GM23248 (cell line): ENCODE measurements at regions not wholly inside any gene's neighbourhood (a gene's known extent, or its start where the extent isn't known, plus 50 kb on each side); places are given as distances from the start of the nearest gene placed in this dataset.

Experiments
- DNase-seq: peaks from one replicate; pipeline ENCODE4 v3.0.0-alpha.2; 2015
- H2AFZ ChIP-seq: fragments of 200-600 bp; sonication (generic); 2 replicates; pipeline ENCODE4 v1.6.1; 2016; ENCODE audit warnings: antibody characterized with exemption
- H3F3A ChIP-seq: fragments of 200-600 bp; sonication (generic); 2 replicates; pipeline ENCODE4 v1.6.1; 2016; ENCODE audit warnings: mild to moderate bottlenecking, antibody characterized with exemption, mixed run types; ENCODE audit not compliant: insufficient read depth
- H3K27ac ChIP-seq: fragments of 200-600 bp; sonication (generic); 2 replicates; pipeline ENCODE4 v1.5.1; 2016; ENCODE audit warnings: mild to moderate bottlenecking
- H3K27me3 ChIP-seq: fragments of 200-600 bp; sonication (generic); replicated peaks from 2 replicates; pipeline ENCODE4 v1.6.1; 2016; ENCODE audit warnings: mild to moderate bottlenecking; ENCODE audit not compliant: insufficient read depth
- H3K36me3 ChIP-seq: fragments of 200-600 bp; sonication (generic); 2 replicates; pipeline ENCODE4 v1.6.1; 2016; ENCODE audit warnings: low read depth, mild to moderate bottlenecking
- H3K4me1 ChIP-seq: fragments of 200-600 bp; sonication (generic); 2 replicates; pipeline ENCODE4 v1.6.1; 2016; ENCODE audit warnings: mild to moderate bottlenecking; ENCODE audit not compliant: insufficient read depth
- H3K4me2 ChIP-seq: fragments of 200-600 bp; sonication (generic); one replicate; pipeline ENCODE4 v1.6.1; 2016; ENCODE audit warnings: mild to moderate bottlenecking; ENCODE audit not compliant: unreplicated experiment
- H3K4me3 ChIP-seq: fragments of 200-600 bp; sonication (generic); 2 replicates; pipeline ENCODE4 v1.5.1; 2016; ENCODE audit warnings: mild to moderate bottlenecking
- H3K79me2 ChIP-seq: fragments of 200-600 bp; sonication (generic); 2 replicates; pipeline ENCODE4 v1.6.1; 2016; ENCODE audit warnings: mild to moderate bottlenecking; ENCODE audit not compliant: insufficient read depth
- H3K9ac ChIP-seq: fragments of 200-600 bp; sonication (generic); 2 replicates; pipeline ENCODE4 v1.6.1; 2016; ENCODE audit warnings: mild to moderate bottlenecking
- H3K9me2 ChIP-seq: fragments of 200-600 bp; sonication (generic); 2 replicates; pipeline ENCODE4 v1.6.1; 2016; ENCODE audit warnings: mixed run types, mild to moderate bottlenecking, moderate library complexity; ENCODE audit not compliant: insufficient read depth
- H3K9me3 ChIP-seq: fragments of 200-600 bp; sonication (generic); one replicate; pipeline ENCODE4 v1.6.1; 2017; ENCODE audit warnings: low read depth
- H4K20me1 ChIP-seq: fragments of 200-600 bp; sonication (generic); 2 replicates; pipeline ENCODE4 v1.6.0; 2016; ENCODE audit not compliant: insufficient read depth
- EZH2 ChIP-seq: fragments of 200-600 bp; sonication (generic); IDR thresholded peaks from 2 replicates; pipeline ENCODE4 v1.6.1; 2018; ENCODE audit warnings: antibody characterized with exemption, mild to moderate bottlenecking; ENCODE audit not compliant: insufficient read depth, poor library complexity, severe bottlenecking
- EZH2phosphoT487 ChIP-seq: fragments of 200-600 bp; sonication (generic); IDR thresholded peaks from 2 replicates; pipeline ENCODE4 v1.6.1; 2018; ENCODE audit warnings: antibody characterized with exemption, moderate library complexity, mild to moderate bottlenecking, low read depth; ENCODE audit not compliant: insufficient read depth
- WGBS, 2 experiments: methylation state at CpG; one replicate each; pipeline ENCODE4 v1.1.6; 2015 to 2017; ENCODE audit warnings: low lambda C conversion rate in 2 of 2, low coverage in 1 of 2; ENCODE audit errors: missing lambda C conversion rate in 2 of 2; 5-methylcytosine and 5-hydroxymethylcytosine counted together
- in situ Hi-C: fragments of 300-500 bp; cut with MboI; formaldehyde crosslinking; loops from 2 replicates; pipeline ENCODE4 v1.15.0; 2020

GRCh38 chr11:15863411-15863810 lies 492.9 kb downstream of the SOX6 start:
- no peaks in the 10 kb centered on the region for H3K9me3 ChIP-seq
- no peaks in the 10 kb centered on the region for H3K27me3 ChIP-seq
- no peaks in the 10 kb centered on the region for H3K9me2 ChIP-seq
- TF ChIP-seq EZH2 = no peak
- no peak for TF ChIP-seq EZH2phosphoT487
- in situ Hi-C loops = no loop called here
- 10 to 15% methylated on average over 2 of the region's 2 CpGs for WGBS, 2 experiments
- H4K20me1 ChIP-seq = no peaks in the 10 kb centered on the region
- no peak overlapping the region for H3K4me2 ChIP-seq
- H3K36me3 ChIP-seq = no peaks in the 10 kb centered on the region
- no peak overlapping the region for H3K27ac ChIP-seq
- no peak overlapping the region for H3K9ac ChIP-seq
- no peaks in the 10 kb centered on the region for H3K4me1 ChIP-seq
- no peak overlapping the region for H2AFZ ChIP-seq
- DNase-seq = no peak
- H3K4me3 ChIP-seq = no peak overlapping the region
- no peaks in the 10 kb centered on the region for H3F3A ChIP-seq
- H3K79me2 ChIP-seq = no peaks in the 10 kb centered on the region

GRCh38 chr11:15864026-15864805 lies 492.1 kb downstream of the SOX6 start:
- H3K4me2 ChIP-seq = no peak overlapping the region
- H3K9ac ChIP-seq = no peak overlapping the region
- no peaks in the 10 kb centered on the region for H3K4me1 ChIP-seq
- H4K20me1 ChIP-seq = no peaks in the 10 kb centered on the region
- WGBS, 2 experiments = 22 to 24% methylated on average over 5 of the region's 5 CpGs
- H3K4me3 ChIP-seq = no peak overlapping the region
- no peaks in the 10 kb centered on the region for H3K36me3 ChIP-seq
- in situ Hi-C loops = no loop called here
- no peak for TF ChIP-seq EZH2
- no peak for TF ChIP-seq EZH2phosphoT487
- H3K27me3 ChIP-seq = no peaks in the 10 kb centered on the region
- H2AFZ ChIP-seq = no peak overlapping the region
- no peak overlapping the region for H3K27ac ChIP-seq
- no peaks in the 10 kb centered on the region for H3F3A ChIP-seq
- no peaks in the 10 kb centered on the region for H3K9me2 ChIP-seq
- H3K9me3 ChIP-seq = no peaks in the 10 kb centered on the region
- no peaks in the 10 kb centered on the region for H3K79me2 ChIP-seq
- DNase-seq = no peak

DNA sequence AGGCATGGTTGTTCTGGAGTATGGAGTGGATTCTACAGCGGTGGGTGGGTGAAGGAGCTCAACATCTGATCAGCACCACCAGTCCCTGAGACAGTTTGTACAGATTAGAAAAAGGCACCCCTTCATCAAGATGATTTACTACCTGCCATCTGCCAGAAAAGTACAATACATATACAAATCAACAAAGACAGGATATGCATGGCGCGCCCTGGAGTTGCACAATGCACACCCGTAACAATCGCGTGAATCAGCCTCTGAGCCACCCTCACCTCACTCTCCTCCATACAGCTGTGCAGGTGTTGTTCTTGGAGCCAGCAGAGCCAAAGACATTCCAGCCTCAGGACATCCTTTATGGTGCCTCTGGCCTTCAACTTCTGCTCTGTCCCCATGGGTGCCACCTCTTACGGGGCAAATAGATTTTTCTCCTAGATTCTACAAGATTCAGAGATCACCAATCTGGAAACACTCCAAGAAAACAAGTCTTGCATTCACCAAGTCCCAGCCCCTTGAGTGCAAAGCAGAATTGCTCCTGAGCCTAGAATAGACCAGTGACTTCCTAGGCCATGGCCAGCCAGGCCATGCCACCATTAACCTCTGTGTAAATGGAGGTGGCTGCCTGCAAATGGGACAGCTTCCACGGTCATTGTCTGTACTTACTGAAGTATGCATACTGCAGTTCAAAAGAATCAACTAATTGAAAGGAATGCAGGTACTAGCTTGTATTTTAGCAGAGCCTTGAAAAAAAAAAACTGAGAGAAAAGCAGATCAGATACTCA lies 490.9 kb downstream of the SOX6 start:
- Histone ChIP-seq H3K4me1 (no peaks in the 10 kb centered on the region), H3K36me3 (no peaks in the 10 kb centered on the region), H2AFZ (no peak overlapping the region), H3K27ac (no peak overlapping the region), H3K9me2 (no peaks in the 10 kb centered on the region), H3K9ac (no peak overlapping the region), H3K79me2 (no peaks in the 10 kb centered on the region), H3K4me3 (no peak overlapping the region), H3F3A (no peaks in the 10 kb centered on the region), H3K4me2 (no peak overlapping the region), H3K9me3 (no peaks in the 10 kb centered on the region), H3K27me3 (no peaks in the 10 kb centered on the region), H4K20me1 (no peaks in the 10 kb centered on the region)
- 56 to 60% methylated on average over 8 of the region's 8 CpGs for WGBS, 2 experiments
- DNase-seq = no peak
- in situ Hi-C loops = no loop called here
- TF ChIP-seq EZH2 (no peak), EZH2phosphoT487 (no peak)

- Histone ChIP-seq H3K36me3 (no peaks in the 10 kb centered on the region), H4K20me1 (no peaks in the 10 kb centered on the region), H3K27me3 (no peaks in the 10 kb centered on the region), H3K9me3 (no peaks in the 10 kb centered on the region), H3K4me1 (no peaks in the 10 kb centered on the region), H3K4me3 (no peak overlapping the region), H3F3A (no peaks in the 10 kb centered on the region), H3K79me2 (no peaks in the 10 kb centered on the region), H3K9ac (no peak overlapping the region), H2AFZ (no peak overlapping the region), H3K4me2 (no peak overlapping the region), H3K27ac (no peak overlapping the region), H3K9me2 (no peaks in the 10 kb centered on the region)
- in situ Hi-C loops = no loop called here
- no peak for DNase-seq
- no peak for TF ChIP-seq EZH2
- no peak for TF ChIP-seq EZH2phosphoT487
Observed at GRCh38 chr11:15867871-15868270, 488.5 kb downstream of the SOX6 start.
